GM23338 (cell line): ENCODE measurements at regions not wholly inside any gene's neighbourhood (a gene's known extent, or its start where the extent isn't known, plus 50 kb on each side); places are given as distances from the start of the nearest gene placed in this dataset.

Experiments used
- ATAC-seq: fragments of 200-7000 bp; cut with Tn5 transposase; 3 replicates; pipeline ENCODE4 v1.9.1; 2020
- DNase-seq: peaks from one replicate; pipeline ENCODE4 v3.0.0-alpha.2; 2015; ENCODE audit warnings: low spot score
- H2AFZ ChIP-seq: fragments of 200-600 bp; sonication (generic); 2 replicates; pipeline ENCODE4 v1.8.0; 2016; ENCODE audit warnings: antibody characterized with exemption, mild to moderate bottlenecking, moderate library complexity
- H3F3A ChIP-seq: fragments of 200-600 bp; sonication (generic); replicated peaks from 2 replicates; pipeline ENCODE4 v1.8.0; 2017; ENCODE audit warnings: antibody characterized with exemption, mixed run types, low read depth
- H3K27ac ChIP-seq: fragments of 200-600 bp; sonication (generic); 2 replicates; pipeline ENCODE4 v1.6.1; 2016; ENCODE audit warnings: low read depth
- H3K27me3 ChIP-seq: fragments of 200-600 bp; sonication (generic); 2 replicates; pipeline ENCODE4 v1.8.0; 2016; ENCODE audit warnings: mild to moderate bottlenecking, mixed run types, moderate library complexity; ENCODE audit not compliant: insufficient read depth
- H3K36me3 ChIP-seq: fragments of 200-600 bp; sonication (generic); 2 replicates; pipeline ENCODE4 v1.8.0; 2016; ENCODE audit warnings: mild to moderate bottlenecking; ENCODE audit not compliant: insufficient read depth
- H3K4me1 ChIP-seq: fragments of 200-600 bp; sonication (generic); 2 replicates; pipeline ENCODE4 v1.8.0; 2016; ENCODE audit warnings: mild to moderate bottlenecking, moderate library complexity; ENCODE audit not compliant: insufficient read depth
- H3K4me2 ChIP-seq: fragments of 200-600 bp; sonication (generic); 2 replicates; pipeline ENCODE4 v1.7.1; 2017; ENCODE audit warnings: mixed run types
- H3K4me3 ChIP-seq: fragments of 200-600 bp; sonication (generic); 2 replicates; pipeline ENCODE4 v1.6.1; 2016; ENCODE audit warnings: mixed run types
- H3K79me2 ChIP-seq: fragments of 200-600 bp; sonication (generic); replicated peaks from 2 replicates; pipeline ENCODE4 v1.8.0; 2017; ENCODE audit warnings: mild to moderate bottlenecking; ENCODE audit not compliant: insufficient read depth
- H3K9me2 ChIP-seq: fragments of 200-600 bp; sonication (generic); 2 replicates; pipeline ENCODE4 v1.8.0; 2017; ENCODE audit not compliant: insufficient read depth
- H4K20me1 ChIP-seq: fragments of 200-600 bp; sonication (generic); replicated peaks from 2 replicates; pipeline ENCODE4 v1.8.0; 2017; ENCODE audit warnings: mild to moderate bottlenecking; ENCODE audit not compliant: insufficient read depth
- H3K27ac Mint-ChIP-seq: 2 replicates; pipeline ENCODE4 v1.8.0; 2020; ENCODE audit warnings: inconsistent platforms, mild to moderate bottlenecking, moderate library complexity, mixed read lengths
- H3K27me3 Mint-ChIP-seq: 3 replicates; pipeline ENCODE4 v1.8.0; 2022; ENCODE audit warnings: low read depth, mild to moderate bottlenecking, moderate library complexity, mixed read lengths, inconsistent platforms; ENCODE audit not compliant: insufficient read depth, poor library complexity
- H3K36me3 Mint-ChIP-seq: 3 replicates; pipeline ENCODE4 v1.8.0; 2021; ENCODE audit warnings: low read depth, mild to moderate bottlenecking, inconsistent platforms, moderate library complexity, mixed read lengths
- H3K4me1 Mint-ChIP-seq: 3 replicates; pipeline ENCODE4 v1.8.0; 2020; ENCODE audit warnings: mild to moderate bottlenecking, inconsistent platforms, mixed read lengths
- H3K4me3 Mint-ChIP-seq: 3 replicates; pipeline ENCODE4 v1.8.0; 2021; ENCODE audit warnings: moderate library complexity, mild to moderate bottlenecking, inconsistent platforms, mixed read lengths
- H3K9me3 Mint-ChIP-seq: 3 replicates; pipeline ENCODE4 v1.8.0; 2020; ENCODE audit warnings: moderate library complexity, mild to moderate bottlenecking, inconsistent platforms, mixed read lengths
- CREB1 ChIP-seq: fragments of 250-450 bp; sonication (Bioruptor Pico); IDR thresholded peaks from 2 replicates; pipeline ENCODE4 v1.5.0; 2020; ENCODE audit warnings: low read depth, mild to moderate bottlenecking, moderate library complexity
- CTCF ChIP-seq, 2 experiments: fragments of 200-600 bp in 1 of 2; sonication (generic) in 1 of 2; conservative IDR thresholded peaks; 2 replicates each; pipeline versions ENCODE4 v1.5.1 to v1.6.1; 2016 to 2017; ENCODE audit warnings: antibody characterized with exemption in 2 of 2, low read depth in 2 of 2, mild to moderate bottlenecking in 2 of 2, moderate library complexity in 1 of 2
- ETS1 ChIP-seq: IDR thresholded peaks from 2 replicates; pipeline ENCODE4 v1.6.1; 2016; ENCODE audit warnings: antibody characterized with exemption
- EZH2 ChIP-seq: fragments of 200-600 bp; sonication (generic); IDR thresholded peaks from one replicate; pipeline ENCODE4 v1.8.0; 2017; ENCODE audit warnings: antibody characterized with exemption, mild to moderate bottlenecking, low read depth; ENCODE audit not compliant: unreplicated experiment
- EZH2phosphoT487 ChIP-seq: fragments of 200-600 bp; sonication (generic); IDR thresholded peaks from one replicate; pipeline ENCODE4 v1.8.1; 2018; ENCODE audit warnings: antibody characterized with exemption; ENCODE audit not compliant: unreplicated experiment
- JUNB ChIP-seq: IDR thresholded peaks from one replicate; pipeline ENCODE4 v1.6.1; 2016; ENCODE audit warnings: antibody characterized with exemption; ENCODE audit not compliant: unreplicated experiment
- NANOG ChIP-seq: IDR thresholded peaks from 2 replicates; pipeline ENCODE4 v1.6.1; 2016; ENCODE audit warnings: antibody characterized with exemption, borderline replicate concordance
- POLR2AphosphoS5 ChIP-seq: IDR thresholded peaks from 2 replicates; pipeline ENCODE4 v1.6.1; 2016; ENCODE audit warnings: antibody characterized with exemption, low read depth
- REST ChIP-seq: IDR thresholded peaks from one replicate; pipeline ENCODE4 v1.6.1; 2018; ENCODE audit warnings: antibody characterized with exemption; ENCODE audit not compliant: unreplicated experiment
- STAT1 ChIP-seq: IDR thresholded peaks from one replicate; pipeline ENCODE4 v1.6.1; 2016; ENCODE audit warnings: antibody characterized with exemption; ENCODE audit not compliant: unreplicated experiment
- ZNF114 ChIP-seq: fragments of 250-450 bp; sonication (Bioruptor Pico); IDR thresholded peaks from 2 replicates; pipeline ENCODE4 v1.5.0; 2020; ENCODE audit warnings: mild to moderate bottlenecking, moderate library complexity
- ZNF331 ChIP-seq: fragments of 250-450 bp; sonication (Bioruptor Pico); IDR thresholded peaks from 2 replicates; pipeline ENCODE4 v1.5.0; 2020; ENCODE audit warnings: low read depth, mild to moderate bottlenecking, moderate library complexity
- ZNF462 ChIP-seq: fragments of 250-450 bp; sonication (Bioruptor Pico); IDR thresholded peaks from 2 replicates; pipeline ENCODE4 v1.5.0; 2020; ENCODE audit warnings: mild to moderate bottlenecking, moderate library complexity

DNA sequence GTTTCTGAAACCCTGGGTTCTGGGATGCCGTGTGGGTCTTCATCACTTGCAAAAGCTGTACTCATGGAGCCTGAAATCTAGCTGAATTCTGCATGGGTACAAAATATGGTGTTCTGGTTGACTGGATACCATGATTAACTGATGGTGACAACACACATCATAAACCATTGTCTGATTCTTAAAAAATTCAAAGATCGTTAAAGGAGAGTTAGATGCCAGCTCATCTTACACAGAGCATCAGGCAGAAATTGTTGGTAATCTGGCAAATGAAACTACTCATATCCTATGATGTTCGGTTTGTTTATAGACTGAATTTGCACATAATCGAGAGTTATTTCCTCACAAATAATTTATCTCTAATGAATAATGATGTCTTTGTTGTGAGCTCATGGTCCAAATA is 218.1 kb upstream of the PKN2 start:
- peaks cover 5% of the 10 kb centered on the region; the same call in 1 of the 3 replicates for H3K36me3 Mint-ChIP-seq
- no peak overlapping the region for H3K27ac Mint-ChIP-seq
- no peak for TF ChIP-seq REST
- TF ChIP-seq ETS1, result no peak
- no peak for TF ChIP-seq POLR2AphosphoS5
- TF ChIP-seq JUNB, result no peak
- TF ChIP-seq EZH2, result no peak
- TF ChIP-seq ZNF462 (CRISPR knock-in tag), result no peak
- TF ChIP-seq CTCF (conservative IDR thresholded peaks at IDR 0.05; ENCODE audit: low read depth in 2 of 2), result no peak
- TF ChIP-seq ZNF331, result no peak
- TF ChIP-seq EZH2phosphoT487, result no peak
- no peak for TF ChIP-seq STAT1
- no peak for TF ChIP-seq NANOG
- TF ChIP-seq CREB1 (CRISPR knock-in tag), result no peak
- TF ChIP-seq ZNF114, result no peak
- no peak overlapping the region for H3K4me2 ChIP-seq
- peaks cover 13% of the 10 kb centered on the region for H3K27me3 ChIP-seq
- no peaks in the 10 kb centered on the region for H3K36me3 ChIP-seq
- no peaks in the 10 kb centered on the region for H3K9me2 ChIP-seq
- no peak for DNase-seq
- peaks cover 6% of the 10 kb centered on the region; the same call in 2 of the 3 replicates for H3K4me1 Mint-ChIP-seq
- H3K9me3 Mint-ChIP-seq, result peaks cover 6% of the 10 kb centered on the region; the same call in 2 of the 3 replicates
- peaks cover 2% of the 10 kb centered on the region for H3K27me3 Mint-ChIP-seq
- H4K20me1 ChIP-seq, result no peaks in the 10 kb centered on the region
- no peak overlapping the region for H2AFZ ChIP-seq
- ATAC-seq, result no peak
- no peak overlapping the region for H3K4me3 Mint-ChIP-seq
- H3K4me3 ChIP-seq, result no peak overlapping the region
- H3F3A ChIP-seq, result no peaks in the 10 kb centered on the region
- H3K27ac ChIP-seq, result no peak overlapping the region
- H3K79me2 ChIP-seq, result no peaks in the 10 kb centered on the region
- 0 out of 2 replicates have a peak, but pooled peaks cover 8% of the 10 kb centered on the region for H3K4me1 ChIP-seq
